ENCODE measurements at regions not wholly inside any gene's neighbourhood (a gene's known extent, or its start where the extent isn't known, plus 50 kb on each side); places are given as distances from the start of the nearest gene placed in this dataset.
A peak's percentile ranks its signal among the peaks of the same experiment; 100 is the strongest.
"Not testable (repeated sequence)": the region's sequence is repeated elsewhere in the genome, so short reads cannot be mapped to it uniquely, and the experiment has no call there.

GRCh38 chr14:83021323-83021722, 1487.7 kb upstream of the SEL1L start:
- no peak for DNase-seq

- DNase-seq: no peak
Observed at GRCh38 chr14:83023369-83023768, 1489.7 kb upstream of the SEL1L start.

GRCh38 chr14:83041224-83041623, 1507.6 kb upstream of the SEL1L start:
- no peak for DNase-seq

- DNase-seq: no peak
Observed at GRCh38 chr14:83042858-83043257, 1509.2 kb upstream of the SEL1L start.

- DNase-seq: no peak
Observed at GRCh38 chr14:83044001-83044400, 1510.3 kb upstream of the SEL1L start.

GRCh38 chr14:83047059-83047830, 1513.6 kb upstream of the SEL1L start:
- DNase-seq: no peak

- DNase-seq: no peak
Observed at GRCh38 chr14:83053022-83053710, 1519.5 kb upstream of the SEL1L start.

- no peak for DNase-seq
Observed at GRCh38 chr14:83058068-83058467, 1524.4 kb upstream of the SEL1L start.

- peak; percentile 13 to 26 for DNase-seq
Observed at GRCh38 chr14:83071888-83072501, 1538.3 kb upstream of the SEL1L start.

GRCh38 chr14:83085136-83085535, 1551.5 kb upstream of the SEL1L start:
- DNase-seq: no peak

- no peak for DNase-seq
Observed at GRCh38 chr14:83085725-83086124, 1552.1 kb upstream of the SEL1L start.

GRCh38 chr14:83091991-83092956, 1558.6 kb upstream of the SEL1L start:
- not testable (repeated sequence) for DNase-seq

GRCh38 chr14:83096092-83096491, 1562.4 kb upstream of the SEL1L start:
- DNase-seq: no peak

- no peak for DNase-seq
Observed at GRCh38 chr14:83101846-83102245, 1568.2 kb upstream of the SEL1L start.

- no peak for DNase-seq
Observed at GRCh38 chr14:83118029-83118428, 1584.4 kb upstream of the SEL1L start.

GRCh38 chr14:83120187-83120586, 1586.5 kb upstream of the SEL1L start:
- DNase-seq: no peak

GRCh38 chr14:83126076-83126475, 1592.4 kb upstream of the SEL1L start:
- no peak for DNase-seq

- DNase-seq: no peak
Observed at GRCh38 chr14:83128783-83129182, 1595.1 kb upstream of the SEL1L start.

GRCh38 chr14:83129496-83129895, 1595.8 kb upstream of the SEL1L start:
- no peak for DNase-seq

- DNase-seq: no peak
Observed at GRCh38 chr14:83133981-83134645, 1600.5 kb upstream of the SEL1L start.

- DNase-seq: no peak
Observed at GRCh38 chr14:83140756-83141155, 1607.1 kb upstream of the SEL1L start.

- no peak for DNase-seq
Observed at GRCh38 chr14:83147006-83147405, 1613.4 kb upstream of the SEL1L start.

Measured in SHP77 (cell line).